Heart left ventricle (tissue), 16 donors: ENCODE measurements at regions not wholly inside any gene's neighbourhood (a gene's known extent, or its start where the extent isn't known, plus 50 kb on each side); places are given as distances from the start of the nearest gene placed in this dataset.

Source experiments
- ATAC-seq, 4 donors: fragments of 200-7000 bp; cut with Tn5 transposase; one replicate each; pipeline ENCODE4 v1.9.1; 2020 to 2022; ENCODE audit warnings: moderate library complexity in 4 of 4, mild to moderate bottlenecking in 3 of 4, moderate number of reproducible peaks in 1 of 4
- DNase-seq, 5 donors: peaks; one replicate each; pipeline ENCODE4 v3.0.0-alpha.2; 2020
- H3K27ac ChIP-seq, 12 donors: fragments of 200-600 bp; sonication (generic) in 4 of 12; one replicate each; pipeline versions ENCODE4 v1.5.0 to v1.8.0; 2016 to 2022; ENCODE audit warnings: mild to moderate bottlenecking in 2 of 12
- H3K27me3 ChIP-seq, 9 donors: fragments of 200-600 bp; sonication (generic) in 2 of 9; one replicate each; pipeline versions ENCODE4 v1.5.1 to v1.8.0; 2016 to 2022; ENCODE audit warnings: mild to moderate bottlenecking in 3 of 9
- H3K36me3 ChIP-seq, 9 donors: fragments of 200-600 bp; sonication (generic) in 2 of 9; one replicate each; pipeline versions ENCODE4 v1.5.0 to v1.8.0; 2018 to 2022; ENCODE audit warnings: mild to moderate bottlenecking in 2 of 9
- H3K4me1 ChIP-seq, 12 donors: fragments of 200-600 bp; sonication (generic) in 4 of 12; one replicate each; pipeline versions ENCODE4 v1.5.0 to v1.8.0; 2016 to 2022; ENCODE audit warnings: mild to moderate bottlenecking in 3 of 12
- H3K4me3 ChIP-seq, 12 donors: fragments of 200-600 bp; sonication (generic) in 4 of 12; one replicate each; pipeline versions ENCODE4 v1.5.0 to v1.8.0; 2017 to 2022; ENCODE audit warnings: mild to moderate bottlenecking in 9 of 12, moderate library complexity in 4 of 12
- H3K9me3 ChIP-seq, 12 donors: fragments of 200-600 bp; sonication (generic) in 4 of 12; one replicate each; pipeline versions ENCODE4 v1.5.0 to v1.8.0; 2016 to 2022; ENCODE audit warnings: mild to moderate bottlenecking in 1 of 12
- POLR2A ChIP-seq, 2 donors: fragments of 450-650 bp; IDR thresholded peaks; one replicate each; pipeline ENCODE4 v1.6.1; 2017; ENCODE audit warnings: antibody characterized with exemption in 2 of 2, mild to moderate bottlenecking in 2 of 2, moderate library complexity in 2 of 2
- WGBS, 4 donors: extraction: QIAGEN DNeasy Blood & Tissue Kit in 2 of 4; methylation state at CpG; one replicate each; pipeline versions ENCODE4 v1.1.5 to v1.1.7; 2013 to 2018; 5-methylcytosine and 5-hydroxymethylcytosine counted together
- intact Hi-C, 10 donors: fragments of 100-400 bp; cut with DNase I; formaldehyde crosslinking; loops; one replicate each; pipeline versions ENCODE4 v1.11.1 to v1.14.2; 2022
- TF ChIP-seq, protein P1 (sequence below), 12 donors: fragments of 200-600 bp; sonication (generic) in 4 of 12; IDR thresholded peaks; one replicate each; pipeline versions ENCODE4 v1.5.0 to v1.8.0; 2018 to 2022; ENCODE audit warnings: antibody characterized with exemption in 12 of 12, mild to moderate bottlenecking in 5 of 12
- donor health status: ischemic (EF 13 %, LVEDD 7.1; RV severe dilation, severe dysfunction).
- donor health status: healthy with polysubstance abuse.
- donor health status: DM: no; HTN: yes; CAD: no.
- donor health status: DM: no; HTN: no; CAD: no.
- donor health status: ischemic (EF 25% LVEDD 6.9; RV normal size, moderate dysfunction).
- donor health status: ischemic (EF 25% LVEDD 5.7; RV mildly dilated, moderate dysfunction).
- donor health status: healthy.
- donor health status: DM: yes; HTN: yes; CAD: no.
- donor health status: ischemic (EF 35%, LVEDD 5.7; RV mildly dilated, moderate dysfunction).
- donor health status: nonischemic (EF 11% LVEDD 7.7; RV severe dilation, severe dysfunction).
- donor health status: DM: yes; HTN: yes; CAD: no.
- donor health status: PGD.
- donor health status: ischemic (EF 29% LVEDD 5.4; RV normal size, mild dysfunction).
- donor health status: nonischemic (EF 23%, LVEDD 6.1; RV moderate dilation, normal function).

DNA sequence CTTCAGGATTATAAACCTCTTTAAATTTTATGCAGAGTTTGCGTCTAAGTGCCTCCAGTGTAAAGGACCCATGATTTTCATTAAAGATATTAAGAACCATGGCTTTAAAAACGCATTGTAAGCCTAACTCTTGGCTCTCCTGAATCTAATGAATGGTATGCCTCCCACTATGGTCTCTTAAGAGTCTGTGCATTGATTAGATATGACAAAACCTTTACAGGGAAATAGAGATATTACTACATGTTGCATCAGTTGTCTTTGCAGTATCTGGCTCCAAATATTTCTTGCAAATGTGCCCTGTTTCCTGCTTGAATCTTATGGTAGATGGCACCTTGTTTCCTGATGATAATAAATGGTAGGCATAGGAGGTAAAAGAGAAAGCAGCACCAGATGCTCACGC is 189.3 kb upstream of the FSHR start:
- DNase-seq, result no peak
- H3K27me3 ChIP-seq, result no peaks in the 10 kb centered on the region
- no peak for ATAC-seq
- no peak overlapping the region for H3K4me3 ChIP-seq
- H3K9me3 ChIP-seq, result no peaks in the 10 kb centered on the region
- no peak overlapping the region for H3K27ac ChIP-seq
- TF ChIP-seq, protein P1, sequence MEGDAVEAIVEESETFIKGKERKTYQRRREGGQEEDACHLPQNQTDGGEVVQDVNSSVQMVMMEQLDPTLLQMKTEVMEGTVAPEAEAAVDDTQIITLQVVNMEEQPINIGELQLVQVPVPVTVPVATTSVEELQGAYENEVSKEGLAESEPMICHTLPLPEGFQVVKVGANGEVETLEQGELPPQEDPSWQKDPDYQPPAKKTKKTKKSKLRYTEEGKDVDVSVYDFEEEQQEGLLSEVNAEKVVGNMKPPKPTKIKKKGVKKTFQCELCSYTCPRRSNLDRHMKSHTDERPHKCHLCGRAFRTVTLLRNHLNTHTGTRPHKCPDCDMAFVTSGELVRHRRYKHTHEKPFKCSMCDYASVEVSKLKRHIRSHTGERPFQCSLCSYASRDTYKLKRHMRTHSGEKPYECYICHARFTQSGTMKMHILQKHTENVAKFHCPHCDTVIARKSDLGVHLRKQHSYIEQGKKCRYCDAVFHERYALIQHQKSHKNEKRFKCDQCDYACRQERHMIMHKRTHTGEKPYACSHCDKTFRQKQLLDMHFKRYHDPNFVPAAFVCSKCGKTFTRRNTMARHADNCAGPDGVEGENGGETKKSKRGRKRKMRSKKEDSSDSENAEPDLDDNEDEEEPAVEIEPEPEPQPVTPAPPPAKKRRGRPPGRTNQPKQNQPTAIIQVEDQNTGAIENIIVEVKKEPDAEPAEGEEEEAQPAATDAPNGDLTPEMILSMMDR (IDR thresholded peaks at IDR 0.05), result no peak
- TF ChIP-seq POLR2A (IDR thresholded peaks at IDR 0.05), result no peak
- H3K4me1 ChIP-seq, result no peaks in the 10 kb centered on the region
- no peaks in the 10 kb centered on the region for H3K36me3 ChIP-seq
- 84 to 91% (median 89%) methylated on average over 3 of the region's 3 CpGs for WGBS, 4 donors
- intact Hi-C loops, result no loop called here

- H3K36me3 ChIP-seq, result no peaks in the 10 kb centered on the region
- H3K27ac ChIP-seq, result no peak overlapping the region
- TF ChIP-seq POLR2A (IDR thresholded peaks at IDR 0.05), result no peak
- TF ChIP-seq, protein P1 (IDR thresholded peaks at IDR 0.05), result no peak
- WGBS, 4 donors, result 90 to 100% (median 92%) methylated on average over 1 of the region's 1 CpG
- no peaks in the 10 kb centered on the region for H3K9me3 ChIP-seq
- H3K27me3 ChIP-seq, result no peaks in the 10 kb centered on the region
- intact Hi-C loops, result no loop called here
- no peak for DNase-seq
- ATAC-seq, result no peak
- no peak overlapping the region for H3K4me3 ChIP-seq
- no peaks in the 10 kb centered on the region for H3K4me1 ChIP-seq
Observed at GRCh38 chr2:49342156-49342555, 187.8 kb upstream of the FSHR start.

GRCh38 chr2:49335546-49335945 is 181.2 kb upstream of the FSHR start:
- 76 to 90% (median 87%) methylated on average over 5 of the region's 5 CpGs for WGBS, 4 donors

GRCh38 chr2:49332415-49332814 is 178.1 kb upstream of the FSHR start:
- TF ChIP-seq POLR2A (IDR thresholded peaks at IDR 0.05), result no peak
- TF ChIP-seq, protein P1 (IDR thresholded peaks at IDR 0.05), result peak in 2 of 12 donors; percentile 24 to 29
- no peak overlapping the region for H3K4me3 ChIP-seq
- no peaks in the 10 kb centered on the region for H3K4me1 ChIP-seq
- no peaks in the 10 kb centered on the region for H3K36me3 ChIP-seq
- H3K27ac ChIP-seq, result no peak overlapping the region
- H3K9me3 ChIP-seq, result no peaks in the 10 kb centered on the region
- ATAC-seq (no peak), DNase-seq (no peak)
- intact Hi-C loops, result loop anchor here in 4 of 10 donors (2.0 to 10.0 kb wide), 4 partner anchors 78 to 388 kb away; no protein-coding TSS in a partner anchor
- WGBS, 4 donors, result 65 to 82% (median 68%) methylated on average over 1 of the region's 1 CpG
- no peaks in the 10 kb centered on the region for H3K27me3 ChIP-seq

More at GRCh38 chr2:49335546-49335945, 181.2 kb upstream of the FSHR start:
- DNase-seq (no peak), ATAC-seq (no peak)
- H3K36me3 ChIP-seq, result no peaks in the 10 kb centered on the region
- intact Hi-C loops, result loop anchor here in 2 of 10 donors (10.0 kb wide), 2 partner anchors 81 to 391 kb away; no protein-coding TSS in a partner anchor
- no peak overlapping the region for H3K27ac ChIP-seq
- no peaks in the 10 kb centered on the region for H3K4me1 ChIP-seq
- TF ChIP-seq, protein P1 (IDR thresholded peaks at IDR 0.05), result no peak
- H3K4me3 ChIP-seq, result no peak overlapping the region
- no peaks in the 10 kb centered on the region for H3K9me3 ChIP-seq
- no peaks in the 10 kb centered on the region for H3K27me3 ChIP-seq
